Calu3 (cell line): ENCODE measurements at regions not wholly inside any gene's neighbourhood (a gene's known extent, or its start where the extent isn't known, plus 50 kb on each side); places are given as distances from the start of the nearest gene placed in this dataset.

ENCODE experiments used
- BruUV-seq: library from RNA; stranded (reverse); fragments of 400-500 nt; replicated peaks from 2 replicates; lab custom pipeline; 2021; lab: Mats Ljungman, UMichigan
- CTCF ChIA-PET: fragments of 300-600 bp; sonication (Branson Sonifier 250); formaldehyde crosslinking; loops from one replicate; lab custom pipeline; 2022; ENCODE audit warnings: antibody characterized with exemption; lab: Charles Lee
- DNase-seq: peaks from one replicate; pipeline ENCODE4 v3.0.0; 2022
- H3K27ac Mint-ChIP-seq: one replicate; pipeline ENCODE4 v1.8.0; 2022; ENCODE audit warnings: mixed read lengths; ENCODE audit not compliant: unreplicated experiment
- H3K27me3 Mint-ChIP-seq: one replicate; pipeline ENCODE4 v1.8.0; 2022; ENCODE audit warnings: mixed read lengths; ENCODE audit not compliant: unreplicated experiment
- H3K36me3 Mint-ChIP-seq: one replicate; pipeline ENCODE4 v1.8.0; 2022; ENCODE audit warnings: mild to moderate bottlenecking, moderate library complexity, mixed read lengths; ENCODE audit not compliant: insufficient read depth, unreplicated experiment
- H3K4me1 Mint-ChIP-seq: one replicate; pipeline ENCODE4 v1.8.0; 2022; ENCODE audit warnings: mild to moderate bottlenecking, low read depth, mixed read lengths; ENCODE audit not compliant: unreplicated experiment
- H3K4me3 Mint-ChIP-seq: one replicate; pipeline ENCODE4 v1.8.0; 2022; ENCODE audit warnings: mild to moderate bottlenecking, low read depth, moderate library complexity, mixed read lengths; ENCODE audit not compliant: unreplicated experiment
- H3K9me3 Mint-ChIP-seq: one replicate; pipeline ENCODE4 v1.8.0; 2022; ENCODE audit warnings: low read depth, mixed read lengths; ENCODE audit not compliant: unreplicated experiment
- intact Hi-C: fragments of 100-400 bp; cut with micrococcal nuclease; formaldehyde crosslinking; loops from one replicate; pipeline ENCODE4 v1.10.0; 2022; ENCODE audit not compliant: unreplicated experiment
- TF ChIP-seq, protein P1 (sequence below): fragments of 200-600 bp; IDR thresholded peaks from one replicate; pipeline ENCODE4 v1.8.0; 2022; ENCODE audit warnings: antibody characterized with exemption; ENCODE audit not compliant: unreplicated experiment

DNA sequence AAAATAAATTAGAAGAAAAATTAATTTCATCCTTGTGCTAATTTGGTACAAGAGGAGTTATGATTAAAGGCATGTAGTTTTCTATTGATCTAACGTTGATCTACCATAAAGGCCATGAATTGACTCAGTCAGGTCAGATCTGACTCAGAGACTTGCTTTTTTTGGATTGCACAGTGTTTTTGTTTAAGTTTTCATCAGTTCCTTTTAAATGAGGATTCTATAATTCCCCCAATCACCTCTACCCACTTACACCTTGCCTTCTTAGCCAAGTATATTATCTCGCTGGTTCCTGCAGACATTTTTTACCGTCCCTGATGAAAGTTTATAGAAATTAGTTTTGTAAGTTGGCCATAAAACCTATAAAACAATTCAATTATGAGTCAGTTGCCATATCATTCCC, 132.4 kb upstream of the PALS2 start:
- TF ChIP-seq, protein P1, sequence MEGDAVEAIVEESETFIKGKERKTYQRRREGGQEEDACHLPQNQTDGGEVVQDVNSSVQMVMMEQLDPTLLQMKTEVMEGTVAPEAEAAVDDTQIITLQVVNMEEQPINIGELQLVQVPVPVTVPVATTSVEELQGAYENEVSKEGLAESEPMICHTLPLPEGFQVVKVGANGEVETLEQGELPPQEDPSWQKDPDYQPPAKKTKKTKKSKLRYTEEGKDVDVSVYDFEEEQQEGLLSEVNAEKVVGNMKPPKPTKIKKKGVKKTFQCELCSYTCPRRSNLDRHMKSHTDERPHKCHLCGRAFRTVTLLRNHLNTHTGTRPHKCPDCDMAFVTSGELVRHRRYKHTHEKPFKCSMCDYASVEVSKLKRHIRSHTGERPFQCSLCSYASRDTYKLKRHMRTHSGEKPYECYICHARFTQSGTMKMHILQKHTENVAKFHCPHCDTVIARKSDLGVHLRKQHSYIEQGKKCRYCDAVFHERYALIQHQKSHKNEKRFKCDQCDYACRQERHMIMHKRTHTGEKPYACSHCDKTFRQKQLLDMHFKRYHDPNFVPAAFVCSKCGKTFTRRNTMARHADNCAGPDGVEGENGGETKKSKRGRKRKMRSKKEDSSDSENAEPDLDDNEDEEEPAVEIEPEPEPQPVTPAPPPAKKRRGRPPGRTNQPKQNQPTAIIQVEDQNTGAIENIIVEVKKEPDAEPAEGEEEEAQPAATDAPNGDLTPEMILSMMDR, result no peak
- Mint-ChIP-seq H3K27me3 (no peaks in the 10 kb centered on the region), H3K4me1 (no peaks in the 10 kb centered on the region), H3K9me3 (no peaks in the 10 kb centered on the region), H3K27ac (no peak overlapping the region), H3K4me3 (no peak overlapping the region), H3K36me3 (no peaks in the 10 kb centered on the region)
- DNase-seq, result no peak
- CTCF ChIA-PET, result no interaction called here
- BruUV-seq, result no TSS peak
- intact Hi-C loops, result no loop called here

DNA sequence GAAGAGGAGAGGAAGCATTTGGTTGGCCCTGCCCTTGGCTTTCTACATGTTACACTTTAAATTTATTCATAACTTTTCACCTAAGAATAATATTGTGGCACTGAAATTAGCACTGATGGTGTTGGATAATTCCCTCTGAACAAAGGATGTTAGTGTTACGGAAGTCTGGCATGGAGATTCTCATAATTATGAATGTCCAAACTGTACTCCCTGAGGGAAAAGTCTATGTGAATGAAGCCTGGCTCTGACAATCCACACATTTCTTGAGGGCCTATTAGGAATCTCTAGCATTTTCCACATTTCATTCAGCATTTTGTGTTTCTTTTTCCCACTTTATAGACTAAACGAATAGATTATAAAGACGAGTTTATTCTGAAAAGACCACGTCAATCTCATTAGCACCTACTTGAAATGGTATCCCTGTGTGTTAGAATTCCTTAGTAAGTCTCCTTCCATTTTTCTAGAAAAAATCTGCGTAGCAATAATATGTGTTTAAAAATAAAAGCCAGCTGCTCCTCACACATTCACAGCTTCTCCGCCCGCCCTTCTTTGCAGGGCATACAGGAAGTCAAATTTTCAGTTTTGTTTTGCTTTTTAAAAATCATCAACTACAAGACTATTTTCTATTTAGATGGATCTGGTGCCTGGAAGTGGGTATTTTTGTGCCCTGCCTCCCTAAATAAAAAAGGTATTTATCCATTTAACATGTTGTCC, 131.8 kb upstream of the PALS2 start:
- intact Hi-C loops, result no loop called here
- Mint-ChIP-seq H3K36me3 (no peaks in the 10 kb centered on the region), H3K4me1 (no peaks in the 10 kb centered on the region), H3K27me3 (no peaks in the 10 kb centered on the region), H3K9me3 (no peaks in the 10 kb centered on the region), H3K4me3 (no peak overlapping the region), H3K27ac (no peak overlapping the region)
- DNase-seq, result no peak
- TF ChIP-seq, protein P1, result no peak
- BruUV-seq, result no TSS peak
- CTCF ChIA-PET, result no interaction called here

DNA sequence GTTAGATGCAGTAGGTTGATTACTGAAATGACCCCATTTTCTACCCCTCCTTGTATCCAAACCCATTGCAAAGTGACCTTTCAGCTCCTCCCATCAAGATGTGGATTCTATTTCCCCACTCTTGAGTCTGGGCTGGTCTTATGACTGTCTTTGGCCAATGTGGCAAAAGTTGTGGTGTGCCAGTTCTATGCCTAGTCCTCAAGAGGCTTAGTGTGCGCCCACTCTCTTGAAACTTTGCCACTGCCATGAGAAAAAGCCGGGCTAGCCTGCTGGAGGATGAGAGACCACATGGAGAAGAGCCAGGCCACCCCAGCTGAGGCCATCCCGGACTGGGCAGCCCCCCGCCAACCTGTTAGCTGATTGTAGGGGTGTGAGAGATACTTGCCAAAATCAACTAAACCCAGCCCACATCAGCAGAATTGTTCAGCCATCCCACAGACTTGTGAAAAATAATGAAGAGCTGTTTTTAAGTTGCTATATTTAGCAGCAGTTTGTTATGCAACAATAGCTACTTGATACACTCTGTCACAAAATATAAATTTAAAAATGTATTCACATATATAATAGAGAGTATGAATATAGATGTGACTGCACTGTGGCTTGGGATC, 131.0 kb upstream of the PALS2 start:
- Mint-ChIP-seq H3K27me3 (no peaks in the 10 kb centered on the region), H3K27ac (no peak overlapping the region), H3K9me3 (no peaks in the 10 kb centered on the region), H3K36me3 (no peaks in the 10 kb centered on the region), H3K4me3 (no peak overlapping the region), H3K4me1 (no peaks in the 10 kb centered on the region)
- intact Hi-C loops, result no loop called here
- TF ChIP-seq, protein P1, result no peak
- CTCF ChIA-PET, result no interaction called here
- no peak for DNase-seq
- no TSS peak for BruUV-seq

DNA sequence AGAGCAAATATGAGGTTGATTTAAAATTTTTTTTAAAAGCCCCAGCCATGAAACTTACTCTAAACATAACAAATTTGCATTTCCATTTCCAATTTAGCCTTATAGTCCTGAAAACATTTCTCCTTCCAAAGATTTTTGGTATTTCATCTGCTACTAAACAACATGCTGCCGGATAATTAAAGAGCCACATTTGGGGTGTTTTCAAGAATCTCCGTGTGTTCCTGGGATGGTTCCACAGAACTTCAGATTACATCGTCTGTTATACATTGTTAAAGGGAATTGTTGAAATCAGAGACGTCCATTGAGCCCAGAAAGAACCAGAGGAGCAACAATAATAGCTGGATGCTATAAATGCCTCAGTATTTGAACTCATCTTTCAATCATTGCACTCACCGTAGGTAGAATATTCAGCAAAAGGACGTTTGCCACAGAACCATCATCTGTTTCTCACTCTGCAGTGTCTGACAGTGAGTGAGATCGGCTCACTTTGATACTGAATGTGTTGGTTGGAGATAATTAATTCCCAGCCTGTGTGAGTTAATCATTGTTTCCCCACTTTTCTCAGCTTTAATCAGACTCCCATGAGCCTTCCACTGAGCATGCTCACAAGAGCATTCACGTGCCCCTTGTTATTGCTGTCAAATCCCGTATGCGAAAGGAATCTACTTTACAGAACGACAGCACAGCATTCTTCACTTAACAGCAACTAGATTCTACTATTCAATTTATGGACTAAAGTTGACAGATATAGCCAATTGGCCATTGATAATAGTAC, 128.4 kb upstream of the PALS2 start:
- Mint-ChIP-seq H3K36me3 (no peaks in the 10 kb centered on the region), H3K9me3 (no peaks in the 10 kb centered on the region), H3K27me3 (no peaks in the 10 kb centered on the region), H3K4me3 (no peak overlapping the region), H3K27ac (no peak overlapping the region), H3K4me1 (no peaks in the 10 kb centered on the region)
- BruUV-seq, result no TSS peak
- no peak for DNase-seq
- intact Hi-C loops, result no loop called here
- CTCF ChIA-PET, result interaction anchor here (0.5 kb wide), 1 partner anchor 1902 kb away, joined by 3 read pairs; no protein-coding TSS in a partner anchor
- TF ChIP-seq, protein P1, result no peak
